ENCODE measurements at regions not wholly inside any gene's neighbourhood (a gene's known extent, or its start where the extent isn't known, plus 50 kb on each side); places are given as distances from the start of the nearest gene placed in this dataset.
"Not testable (repeated sequence)": the region's sequence is repeated elsewhere in the genome, so short reads cannot be mapped to it uniquely, and the experiment has no call there.

- H3K4me3 ChIP-seq = no peak overlapping the region
- H3K9me3 ChIP-seq = peaks cover 0 to 9% (median 4%) of the 10 kb centered on the region in 4 donors
- H3K27ac ChIP-seq = no peak overlapping the region
- DNase-seq (ENCODE audit: low spot score in 2 of 2) = no peak
- H3K36me3 ChIP-seq = no peaks in the 10 kb centered on the region
- no peaks in the 10 kb centered on the region for H3K27me3 ChIP-seq
- TF ChIP-seq POLR2A (IDR thresholded peaks at IDR 0.05) (no peak), EP300 (IDR thresholded peaks at IDR 0.05) (no peak)
- TF ChIP-seq, protein P1, sequence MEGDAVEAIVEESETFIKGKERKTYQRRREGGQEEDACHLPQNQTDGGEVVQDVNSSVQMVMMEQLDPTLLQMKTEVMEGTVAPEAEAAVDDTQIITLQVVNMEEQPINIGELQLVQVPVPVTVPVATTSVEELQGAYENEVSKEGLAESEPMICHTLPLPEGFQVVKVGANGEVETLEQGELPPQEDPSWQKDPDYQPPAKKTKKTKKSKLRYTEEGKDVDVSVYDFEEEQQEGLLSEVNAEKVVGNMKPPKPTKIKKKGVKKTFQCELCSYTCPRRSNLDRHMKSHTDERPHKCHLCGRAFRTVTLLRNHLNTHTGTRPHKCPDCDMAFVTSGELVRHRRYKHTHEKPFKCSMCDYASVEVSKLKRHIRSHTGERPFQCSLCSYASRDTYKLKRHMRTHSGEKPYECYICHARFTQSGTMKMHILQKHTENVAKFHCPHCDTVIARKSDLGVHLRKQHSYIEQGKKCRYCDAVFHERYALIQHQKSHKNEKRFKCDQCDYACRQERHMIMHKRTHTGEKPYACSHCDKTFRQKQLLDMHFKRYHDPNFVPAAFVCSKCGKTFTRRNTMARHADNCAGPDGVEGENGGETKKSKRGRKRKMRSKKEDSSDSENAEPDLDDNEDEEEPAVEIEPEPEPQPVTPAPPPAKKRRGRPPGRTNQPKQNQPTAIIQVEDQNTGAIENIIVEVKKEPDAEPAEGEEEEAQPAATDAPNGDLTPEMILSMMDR (IDR thresholded peaks at IDR 0.05) = no peak
- H3K4me1 ChIP-seq = peaks cover 0 to 4% (median 0%) of the 10 kb centered on the region in 4 donors
Measured at GRCh38 chr2:160614391-160614790, 120.8 kb upstream of the RBMS1 start.

- Histone ChIP-seq H3K36me3 (no peaks in the 10 kb centered on the region), H3K27me3 (no peaks in the 10 kb centered on the region), H3K4me1 (no peaks in the 10 kb centered on the region), H3K27ac (no peak overlapping the region), H3K9me3 (peaks cover 0 to 9% (median 4%) of the 10 kb centered on the region in 4 donors), H3K4me3 (no peak overlapping the region)
- no peak for DNase-seq (ENCODE audit: low spot score in 2 of 2)
- TF ChIP-seq POLR2A (IDR thresholded peaks at IDR 0.05) (no peak), EP300 (IDR thresholded peaks at IDR 0.05) (no peak)
- TF ChIP-seq, protein P1 (IDR thresholded peaks at IDR 0.05) = no peak
- 42 to 63% methylated on average over 2 of the region's 2 CpGs for WGBS, 2 donors
Measured at GRCh38 chr2:160615706-160616105, 122.1 kb upstream of the RBMS1 start.

GRCh38 chr2:160616149-160616548 lies 122.5 kb upstream of the RBMS1 start:
- DNase-seq (ENCODE audit: low spot score in 2 of 2) = no peak
- H3K27ac ChIP-seq = no peak overlapping the region
- no peak overlapping the region for H3K4me3 ChIP-seq
- H3K27me3 ChIP-seq = no peaks in the 10 kb centered on the region
- TF ChIP-seq POLR2A (IDR thresholded peaks at IDR 0.05) (no peak), EP300 (IDR thresholded peaks at IDR 0.05) (no peak)
- TF ChIP-seq, protein P1 (IDR thresholded peaks at IDR 0.05) = no peak
- H3K4me1 ChIP-seq = no peaks in the 10 kb centered on the region
- no peaks in the 10 kb centered on the region for H3K36me3 ChIP-seq
- WGBS, 2 donors = 94 to 95% methylated on average over 2 of the region's 2 CpGs
- peaks cover 0 to 9% (median 4%) of the 10 kb centered on the region in 4 donors for H3K9me3 ChIP-seq

DNA sequence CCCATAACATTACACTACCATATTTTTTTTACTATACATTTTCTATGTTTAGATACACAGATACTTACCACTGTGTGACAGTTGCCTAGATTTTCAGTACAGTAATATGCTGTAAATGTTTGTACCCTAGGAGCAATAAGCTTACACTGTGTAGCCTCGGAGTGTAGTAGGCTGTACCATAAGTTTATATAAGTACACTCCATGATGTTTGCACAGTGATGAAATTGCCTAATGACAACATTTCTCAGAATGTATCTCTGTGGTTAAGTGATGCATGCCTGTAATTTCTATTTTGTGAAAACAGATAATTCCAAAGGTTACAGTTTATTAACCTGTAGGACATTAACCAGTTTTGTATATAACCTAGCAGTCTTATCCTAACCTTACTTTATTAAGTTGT lies 128.1 kb upstream of the RBMS1 start:
- Histone ChIP-seq H3K27ac (no peak overlapping the region), H3K4me1 (no peaks in the 10 kb centered on the region), H3K9me3 (peaks cover 0 to 7% (median 1%) of the 10 kb centered on the region in 4 donors), H3K4me3 (no peak overlapping the region), H3K27me3 (no peaks in the 10 kb centered on the region), H3K36me3 (no peaks in the 10 kb centered on the region)
- no peak for TF ChIP-seq POLR2A (IDR thresholded peaks at IDR 0.05)
- TF ChIP-seq EP300 (IDR thresholded peaks at IDR 0.05) = no peak
- TF ChIP-seq, protein P1 (IDR thresholded peaks at IDR 0.05) = no peak
- WGBS, 2 donors = 93 to 100% methylated on average over 1 of the region's 1 CpG
- no peak for DNase-seq (ENCODE audit: low spot score in 2 of 2)

DNA sequence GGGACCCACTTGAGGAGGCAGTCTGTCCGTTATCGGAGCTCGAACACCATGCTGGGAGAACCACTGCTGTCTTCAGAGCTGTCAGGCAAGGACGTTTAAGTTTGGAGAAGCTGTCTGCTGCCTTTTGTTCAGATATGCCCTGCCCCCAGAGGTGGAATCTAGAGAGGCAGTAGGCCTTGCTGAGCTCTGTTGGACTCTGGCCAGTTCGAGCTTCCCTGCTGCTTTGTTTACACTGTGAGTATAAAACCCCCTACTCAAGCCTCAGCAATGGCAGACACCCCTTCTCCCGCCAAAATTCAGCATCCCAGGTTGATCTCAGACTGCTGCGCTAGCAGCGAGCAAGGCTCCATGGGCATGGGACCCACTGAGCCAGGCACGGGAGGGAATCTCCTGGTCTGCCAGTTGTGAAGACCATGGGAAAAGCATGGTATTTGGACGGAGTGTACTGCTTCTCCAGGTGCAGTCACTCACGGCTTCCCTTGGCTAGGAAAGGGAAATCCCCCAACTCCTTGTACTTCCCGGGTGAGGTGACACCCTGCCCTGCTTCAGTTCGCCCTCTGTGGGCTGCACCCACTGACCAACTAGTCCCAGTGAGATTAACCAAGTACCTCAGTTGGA lies 134.5 kb upstream of the RBMS1 start:
- H3K36me3 ChIP-seq; H3K4me3 ChIP-seq; H3K27ac ChIP-seq; H3K9me3 ChIP-seq; DNase-seq (ENCODE audit: low spot score in 2 of 2); H3K27me3 ChIP-seq: not testable (repeated sequence)
- 75 to 87% methylated on average over 13 of the region's 13 CpGs for WGBS, 2 donors
- H3K4me1 ChIP-seq = peaks cover 0 to 17% (median 0%) of the 10 kb centered on the region in 4 donors

DNA sequence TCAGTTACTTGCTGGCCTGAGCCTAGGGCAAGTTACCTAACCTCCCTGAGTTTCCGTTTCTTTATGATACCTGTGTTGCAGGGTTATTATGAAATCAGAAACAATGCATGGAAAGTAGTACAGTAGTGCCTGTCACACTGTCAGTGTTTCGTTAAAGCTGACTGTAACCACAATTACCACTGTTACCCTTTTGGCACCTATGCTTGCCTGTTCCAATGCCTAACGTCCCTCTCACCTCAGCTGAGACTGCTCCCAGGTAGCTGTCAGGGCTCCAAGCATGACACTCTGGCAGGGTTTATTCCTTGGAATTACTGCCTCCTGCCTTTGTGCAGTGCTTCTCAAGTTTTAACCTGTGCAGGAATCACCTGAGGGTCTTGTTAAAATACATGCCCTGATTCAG lies 135.2 kb upstream of the RBMS1 start:
- no peak for DNase-seq (ENCODE audit: low spot score in 2 of 2)
- H3K4me1 ChIP-seq = peaks cover 0 to 17% (median 0%) of the 10 kb centered on the region in 4 donors
- H3K4me3 ChIP-seq = no peak overlapping the region
- H3K27me3 ChIP-seq = no peaks in the 10 kb centered on the region
- H3K27ac ChIP-seq = no peak overlapping the region
- no peak for TF ChIP-seq EP300 (IDR thresholded peaks at IDR 0.05)
- TF ChIP-seq, protein P1 (IDR thresholded peaks at IDR 0.05) = no peak
- no peak for TF ChIP-seq POLR2A (IDR thresholded peaks at IDR 0.05)
- H3K9me3 ChIP-seq = peaks cover 0 to 3% (median 0%) of the 10 kb centered on the region in 4 donors
- no peaks in the 10 kb centered on the region for H3K36me3 ChIP-seq
- WGBS, 2 donors = 93 to 95% methylated on average over 3 of the region's 3 CpGs

Data from tibial nerve (tissue), 4 donors.